HEK293T (cell line): ENCODE measurements at regions not wholly inside any gene's neighbourhood (a gene's known extent, or its start where the extent isn't known, plus 50 kb on each side); places are given as distances from the start of the nearest gene placed in this dataset.

Experiments
- BHLHE40 ChIP-seq: fragments of 450-650 bp; IDR thresholded peaks from 2 replicates; pipeline ENCODE4 v1.6.1; 2016; ENCODE audit warnings: mild to moderate bottlenecking, moderate library complexity, borderline replicate concordance
- FOXM1 ChIP-seq: fragments of 450-650 bp; IDR thresholded peaks from 2 replicates; pipeline ENCODE4 v1.6.1; 2017; ENCODE audit warnings: mild to moderate bottlenecking, borderline replicate concordance
- HDGF ChIP-seq: fragments of 450-650 bp; IDR thresholded peaks from 2 replicates; pipeline ENCODE4 v1.6.1; 2017; ENCODE audit warnings: antibody characterized with exemption, borderline replicate concordance
- SP1 ChIP-seq: fragments of 450-650 bp; IDR thresholded peaks from 2 replicates; pipeline ENCODE4 v1.6.1; 2017
- TARDBP ChIP-seq: fragments of 450-650 bp; IDR thresholded peaks from 2 replicates; pipeline ENCODE4 v1.6.1; 2016
- ZNF384 ChIP-seq: fragments of 450-650 bp; IDR thresholded peaks from 2 replicates; pipeline ENCODE4 v1.6.1; 2016

DNA sequence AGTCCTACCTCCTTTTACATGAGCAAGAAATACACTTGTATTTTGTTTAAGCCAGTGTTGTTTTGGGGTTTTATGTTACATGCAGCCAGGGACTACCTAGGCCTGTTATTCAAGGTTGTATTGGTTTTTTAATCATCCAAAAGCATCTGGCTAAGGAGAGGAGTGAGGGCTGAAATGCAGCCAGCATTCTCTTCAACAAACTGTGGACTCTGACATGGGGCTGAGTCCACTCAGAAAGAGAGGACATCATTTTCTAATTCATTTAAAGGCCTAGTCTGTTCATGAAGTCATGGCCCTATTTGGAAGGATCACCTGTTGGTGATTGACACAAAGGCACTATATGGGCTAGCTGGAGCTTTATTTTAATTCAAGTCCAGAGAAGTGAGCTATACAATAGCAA, 190.4 kb downstream of the TTLL7 start:
- TF ChIP-seq HDGF, result no peak
- no peak for TF ChIP-seq SP1
- TF ChIP-seq TARDBP, result no peak
- TF ChIP-seq FOXM1, result no peak
- no peak for TF ChIP-seq BHLHE40
- no peak for TF ChIP-seq ZNF384
